ENCODE measurements at regions not wholly inside any gene's neighbourhood (a gene's known extent, or its start where the extent isn't known, plus 50 kb on each side); places are given as distances from the start of the nearest gene placed in this dataset.

DNA sequence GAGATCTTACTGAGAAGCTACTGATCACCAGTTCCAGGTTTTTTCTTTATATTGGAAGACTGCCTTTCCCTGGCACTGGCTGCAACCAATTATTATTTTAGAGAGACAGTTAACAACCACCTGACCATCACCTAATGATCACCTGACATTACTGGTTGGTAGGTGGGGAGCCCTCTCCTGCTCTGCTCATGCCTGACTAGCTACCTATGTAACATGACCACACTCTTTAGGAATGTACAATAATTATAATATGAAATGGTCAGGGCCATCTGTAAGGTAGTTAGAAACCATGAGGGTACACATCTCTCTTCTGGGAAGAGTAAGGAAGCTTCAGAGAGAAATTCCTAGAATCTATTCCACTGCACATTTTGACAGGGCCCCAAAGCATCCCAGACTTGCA is 59.0 kb upstream of the SCEL start:
- Mint-ChIP-seq H3K4me3 (no peak overlapping the region), H3K4me1 (peaks cover 13% of the 10 kb centered on the region), H3K27me3 (ENCODE audit: insufficient read depth, low read depth) (peaks cover 12% of the 10 kb centered on the region), H3K36me3 (no peaks in the 10 kb centered on the region), H3K9me3 (peaks cover 4% of the 10 kb centered on the region), H3K27ac (no peak overlapping the region)
- no peaks in the 10 kb centered on the region for H3K27me3 ChIP-seq
- H3K4me2 ChIP-seq = no peak overlapping the region
- H3K36me3 ChIP-seq = no peaks in the 10 kb centered on the region
- no peaks in the 10 kb centered on the region for H4K20me1 ChIP-seq (ENCODE audit: low read depth)
- no peaks in the 10 kb centered on the region for H3F3A ChIP-seq (ENCODE audit: low read depth)
- no peak overlapping the region for H2AFZ ChIP-seq (replicated peaks)
- H3K4me1 ChIP-seq = peaks cover 18% of the 10 kb centered on the region
- no peaks in the 10 kb centered on the region for H3K9me3 ChIP-seq (ENCODE audit: low read depth)
- no peak for DNase-seq (ENCODE audit: low spot score)
- H3K27ac ChIP-seq = no peak overlapping the region
- no peaks in the 10 kb centered on the region for H3K79me2 ChIP-seq (ENCODE audit: low read depth)
- H3K4me3 ChIP-seq = no peak overlapping the region
- no peak overlapping the region for H3K9ac ChIP-seq
- TF ChIP-seq, protein P1, sequence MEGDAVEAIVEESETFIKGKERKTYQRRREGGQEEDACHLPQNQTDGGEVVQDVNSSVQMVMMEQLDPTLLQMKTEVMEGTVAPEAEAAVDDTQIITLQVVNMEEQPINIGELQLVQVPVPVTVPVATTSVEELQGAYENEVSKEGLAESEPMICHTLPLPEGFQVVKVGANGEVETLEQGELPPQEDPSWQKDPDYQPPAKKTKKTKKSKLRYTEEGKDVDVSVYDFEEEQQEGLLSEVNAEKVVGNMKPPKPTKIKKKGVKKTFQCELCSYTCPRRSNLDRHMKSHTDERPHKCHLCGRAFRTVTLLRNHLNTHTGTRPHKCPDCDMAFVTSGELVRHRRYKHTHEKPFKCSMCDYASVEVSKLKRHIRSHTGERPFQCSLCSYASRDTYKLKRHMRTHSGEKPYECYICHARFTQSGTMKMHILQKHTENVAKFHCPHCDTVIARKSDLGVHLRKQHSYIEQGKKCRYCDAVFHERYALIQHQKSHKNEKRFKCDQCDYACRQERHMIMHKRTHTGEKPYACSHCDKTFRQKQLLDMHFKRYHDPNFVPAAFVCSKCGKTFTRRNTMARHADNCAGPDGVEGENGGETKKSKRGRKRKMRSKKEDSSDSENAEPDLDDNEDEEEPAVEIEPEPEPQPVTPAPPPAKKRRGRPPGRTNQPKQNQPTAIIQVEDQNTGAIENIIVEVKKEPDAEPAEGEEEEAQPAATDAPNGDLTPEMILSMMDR (IDR thresholded peaks at IDR 0.05) = no peak
- TF ChIP-seq EZH2 (IDR thresholded peaks at IDR 0.05) (no peak), EZH2phosphoT487 (IDR thresholded peaks at IDR 0.05) (no peak)

DNA sequence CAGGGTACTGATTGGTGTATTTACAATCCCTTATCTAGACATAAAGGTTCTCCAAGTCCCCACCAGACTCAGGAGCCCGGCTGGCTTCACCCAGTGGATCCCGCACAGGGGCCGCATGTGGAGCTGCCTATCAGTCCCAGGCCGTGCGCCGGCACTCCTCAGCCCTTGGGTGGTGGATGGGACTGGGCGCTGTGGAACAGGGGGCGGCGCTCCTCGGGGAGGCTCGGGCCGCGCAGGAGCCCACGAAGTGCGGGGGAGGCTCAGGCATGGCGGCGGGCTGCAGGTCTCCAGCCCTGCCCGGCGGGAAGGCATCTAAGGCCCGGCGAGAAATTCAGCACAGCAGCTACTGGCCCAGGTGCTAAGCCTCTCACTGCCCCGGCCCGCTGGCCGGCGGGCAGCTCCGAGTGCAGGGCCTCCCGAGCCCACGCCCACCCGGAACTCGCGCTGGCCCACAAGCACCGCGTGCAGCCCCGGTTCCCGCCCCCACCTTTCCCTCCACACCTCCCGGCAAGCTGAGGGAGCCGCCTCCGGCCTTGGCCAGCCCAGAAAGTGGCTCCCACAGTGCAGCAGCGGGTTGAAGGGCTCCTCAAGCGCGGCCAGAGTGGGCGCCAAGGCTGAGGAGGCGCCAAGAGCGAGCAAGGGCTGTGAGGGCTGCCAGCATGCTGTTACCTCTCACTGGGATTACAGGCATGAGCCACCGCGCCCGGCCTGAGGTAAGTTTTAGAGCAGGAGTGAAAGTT is 60.0 kb upstream of the SCEL start:
- Mint-ChIP-seq H3K27me3 (ENCODE audit: insufficient read depth, low read depth) (peaks cover 10% of the 10 kb centered on the region), H3K4me3 (no peak overlapping the region), H3K36me3 (no peaks in the 10 kb centered on the region), H3K27ac (no peak overlapping the region), H3K9me3 (peaks cover 4% of the 10 kb centered on the region), H3K4me1 (peaks cover 13% of the 10 kb centered on the region)
- no peak overlapping the region for H3K4me3 ChIP-seq
- no peaks in the 10 kb centered on the region for H3K27me3 ChIP-seq
- no peak overlapping the region for H2AFZ ChIP-seq (replicated peaks)
- H4K20me1 ChIP-seq (ENCODE audit: low read depth) = no peaks in the 10 kb centered on the region
- H3K4me2 ChIP-seq = no peak overlapping the region
- H3K9me3 ChIP-seq (ENCODE audit: low read depth) = no peaks in the 10 kb centered on the region
- H3F3A ChIP-seq (ENCODE audit: low read depth) = no peaks in the 10 kb centered on the region
- DNase-seq (ENCODE audit: low spot score) = no peak
- H3K27ac ChIP-seq = no peak overlapping the region
- H3K79me2 ChIP-seq (ENCODE audit: low read depth) = no peaks in the 10 kb centered on the region
- no peak overlapping the region for H3K9ac ChIP-seq
- peaks cover 18% of the 10 kb centered on the region for H3K4me1 ChIP-seq
- TF ChIP-seq, protein P1 (IDR thresholded peaks at IDR 0.05) = no peak
- no peak for TF ChIP-seq EZH2 (IDR thresholded peaks at IDR 0.05)
- no peak for TF ChIP-seq EZH2phosphoT487 (IDR thresholded peaks at IDR 0.05)
- no peaks in the 10 kb centered on the region for H3K36me3 ChIP-seq

GRCh38 chr13:77470986-77471385 is 64.5 kb upstream of the SCEL start:
- TF ChIP-seq, protein P1 (IDR thresholded peaks at IDR 0.05) = no peak
- TF ChIP-seq EZH2 (IDR thresholded peaks at IDR 0.05) = no peak
- TF ChIP-seq EZH2phosphoT487 (IDR thresholded peaks at IDR 0.05) = no peak
- Mint-ChIP-seq H3K36me3 (no peaks in the 10 kb centered on the region), H3K4me1 (no peaks in the 10 kb centered on the region), H3K4me3 (no peak overlapping the region), H3K27ac (no peak overlapping the region), H3K9me3 (peaks cover 4% of the 10 kb centered on the region), H3K27me3 (ENCODE audit: insufficient read depth, low read depth) (peaks cover 10% of the 10 kb centered on the region)
- H3K27ac ChIP-seq = no peak overlapping the region
- H3K9me3 ChIP-seq (ENCODE audit: low read depth) = no peaks in the 10 kb centered on the region
- H3K4me3 ChIP-seq = no peak overlapping the region
- DNase-seq (ENCODE audit: low spot score) = no peak
- H2AFZ ChIP-seq (replicated peaks) = no peak overlapping the region
- no peak overlapping the region for H3K9ac ChIP-seq
- H3K4me2 ChIP-seq = no peak overlapping the region
- H4K20me1 ChIP-seq (ENCODE audit: low read depth) = no peaks in the 10 kb centered on the region
- no peaks in the 10 kb centered on the region for H3K4me1 ChIP-seq
- H3F3A ChIP-seq (ENCODE audit: low read depth) = no peaks in the 10 kb centered on the region
- no peaks in the 10 kb centered on the region for H3K36me3 ChIP-seq
- H3K27me3 ChIP-seq = no peaks in the 10 kb centered on the region
- no peaks in the 10 kb centered on the region for H3K79me2 ChIP-seq (ENCODE audit: low read depth)
